ENCODE measurements at regions not wholly inside any gene's neighbourhood (a gene's known extent, or its start where the extent isn't known, plus 50 kb on each side); places are given as distances from the start of the nearest gene placed in this dataset.
"Not testable (repeated sequence)": the region's sequence is repeated elsewhere in the genome, so short reads cannot be mapped to it uniquely, and the experiment has no call there.

DNA sequence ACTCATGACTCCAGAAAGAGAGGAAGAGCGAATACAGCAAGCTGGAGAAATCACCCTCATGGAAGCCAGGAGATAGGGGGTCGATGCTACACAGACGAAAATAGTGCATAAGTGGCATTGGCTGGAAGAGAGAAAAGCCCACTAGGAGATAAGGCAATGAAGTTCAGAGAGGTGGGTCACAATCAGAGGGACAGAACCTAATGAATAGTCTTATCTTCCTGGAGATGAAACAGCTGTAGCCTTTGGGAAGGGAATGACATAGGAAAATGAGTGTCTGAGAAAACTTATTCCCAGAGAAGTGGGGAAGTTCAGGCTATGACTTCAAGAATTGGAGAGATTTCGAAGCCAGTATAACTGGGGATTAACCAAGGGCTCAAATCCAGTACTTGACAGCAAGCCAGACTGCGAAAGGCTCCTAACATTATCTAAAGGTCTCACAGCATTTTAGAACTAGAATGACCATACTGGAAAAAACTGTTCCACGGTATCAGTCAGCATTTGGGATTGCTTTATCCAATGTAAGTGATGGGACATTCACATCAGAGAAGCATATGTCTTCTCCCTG is 211.1 kb downstream of the ZNF365 start:
- no peak for DNase-seq (ENCODE audit: low read depth in 2 of 2)

DNA sequence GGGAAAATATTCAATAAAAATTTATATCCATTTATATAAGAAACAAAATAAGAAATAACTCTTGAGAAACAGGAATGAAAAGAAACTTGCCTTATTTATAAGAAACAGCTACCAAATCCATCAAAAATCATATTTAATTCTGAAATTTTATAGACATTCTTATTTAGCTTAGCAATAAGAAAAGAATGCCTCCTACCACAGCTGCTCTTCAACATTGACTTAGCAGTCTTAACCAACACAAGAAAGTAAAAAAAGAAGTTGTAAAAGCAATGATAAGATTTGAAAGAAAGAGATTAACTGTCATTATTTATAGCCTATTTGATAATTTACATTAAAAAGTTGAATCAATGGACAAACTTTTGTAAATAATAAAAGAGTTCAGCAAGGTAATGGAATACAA is 212.8 kb downstream of the ZNF365 start:
- no peak for DNase-seq (ENCODE audit: low read depth in 2 of 2)

DNA sequence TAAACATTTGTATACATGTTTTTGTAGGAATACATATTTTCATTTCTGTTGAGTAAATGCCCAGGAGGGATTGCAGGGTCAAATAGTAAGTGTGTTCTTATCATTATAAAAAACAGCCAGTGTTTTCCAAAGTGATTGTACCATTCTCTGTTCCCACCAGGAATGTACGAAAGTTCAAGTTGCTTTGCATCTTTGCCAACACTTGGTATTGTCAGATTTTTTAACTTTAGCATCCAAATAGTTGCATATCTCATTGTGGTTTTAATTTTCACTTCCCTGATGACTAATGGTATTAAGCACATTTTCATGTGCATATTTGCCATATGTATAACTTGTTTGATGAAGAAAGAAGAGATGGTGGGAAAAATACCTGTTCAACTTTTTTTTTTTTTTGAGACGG is 213.9 kb downstream of the ZNF365 start:
- no peak for DNase-seq (ENCODE audit: low read depth in 2 of 2)

DNA sequence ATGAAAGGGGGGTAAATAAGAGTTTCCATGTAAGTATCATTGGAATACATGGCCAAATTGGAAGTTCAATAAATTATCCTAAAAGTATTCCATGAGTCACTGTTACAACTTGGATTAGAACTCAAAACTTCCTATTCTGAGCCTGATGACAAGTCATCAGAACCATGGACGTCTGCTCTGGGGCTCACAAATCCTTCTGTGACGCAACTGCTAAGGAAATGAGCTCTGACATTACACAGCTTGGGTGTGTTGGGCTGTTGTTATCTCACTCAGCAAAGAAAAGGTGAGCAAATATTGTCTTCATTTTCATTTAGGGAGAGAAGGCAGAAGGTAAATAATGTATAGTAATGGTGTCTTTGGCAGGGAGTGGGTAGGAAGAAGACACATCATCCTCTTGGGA is 214.8 kb upstream of the ADO start:
- DNase-seq (ENCODE audit: low read depth in 2 of 2) = no peak

DNA sequence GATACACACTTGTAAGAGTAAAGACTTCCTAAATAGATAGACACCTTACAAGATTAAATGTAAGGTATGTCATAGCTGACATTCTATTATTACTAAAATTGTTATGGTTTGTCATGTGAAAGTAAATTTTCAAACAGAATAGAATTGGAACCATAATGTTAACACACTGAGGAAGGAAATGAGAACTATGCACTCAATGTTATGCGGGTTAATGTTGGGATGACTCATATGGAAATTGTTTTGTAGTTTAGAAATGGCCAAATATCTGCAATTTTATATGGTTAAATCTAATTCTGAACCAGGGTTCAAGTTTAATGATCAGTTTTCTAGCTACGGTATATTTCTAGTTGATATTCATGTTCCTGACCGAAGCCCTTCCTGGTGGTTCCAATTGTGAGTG is 214.2 kb upstream of the ADO start:
- no peak for DNase-seq (ENCODE audit: low read depth in 2 of 2)

DNA sequence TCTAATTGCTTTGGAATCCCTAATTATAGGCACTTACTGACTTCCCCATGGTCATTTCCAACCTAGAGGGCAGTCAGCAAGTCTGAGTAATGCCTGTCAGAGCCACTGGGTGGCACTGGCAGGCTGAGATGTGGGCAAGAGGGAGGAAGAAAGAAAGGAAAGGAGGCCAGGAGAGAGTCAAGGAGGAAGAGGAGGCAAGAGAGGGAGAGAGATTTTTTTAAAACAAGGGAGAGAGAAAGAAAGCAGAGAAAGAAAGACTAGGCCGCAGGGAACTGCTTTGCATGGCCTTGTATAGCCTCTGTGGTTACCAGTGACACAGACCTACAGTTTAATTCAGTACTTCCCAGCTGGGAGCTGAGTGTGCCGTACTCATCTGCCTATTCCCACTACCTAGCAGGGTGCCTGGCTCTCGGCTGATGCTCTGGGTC is 210.4 kb upstream of the ADO start:
- DNase-seq (ENCODE audit: low read depth in 2 of 2) = peak; percentile 43 to 44

DNA sequence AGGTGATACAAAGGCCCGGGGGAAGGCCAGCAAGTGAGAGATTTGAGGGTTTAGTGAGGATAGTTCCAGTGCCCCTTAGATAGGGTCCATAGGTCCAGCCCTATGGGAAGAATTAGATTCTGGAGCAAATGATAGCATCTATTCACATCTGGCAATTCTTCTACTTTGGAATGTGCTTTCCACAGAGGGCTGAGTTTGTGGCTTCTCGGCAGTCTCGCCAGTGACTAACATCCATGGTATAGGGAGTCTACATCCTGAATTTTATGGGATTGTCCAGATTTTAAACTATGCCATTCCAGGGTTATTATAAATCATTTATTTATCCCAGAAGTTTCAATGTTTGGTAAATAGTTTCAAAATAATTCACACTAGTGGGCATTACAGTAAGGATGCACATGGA is 207.3 kb upstream of the ADO start:
- no peak for DNase-seq (ENCODE audit: low read depth in 2 of 2)

DNA sequence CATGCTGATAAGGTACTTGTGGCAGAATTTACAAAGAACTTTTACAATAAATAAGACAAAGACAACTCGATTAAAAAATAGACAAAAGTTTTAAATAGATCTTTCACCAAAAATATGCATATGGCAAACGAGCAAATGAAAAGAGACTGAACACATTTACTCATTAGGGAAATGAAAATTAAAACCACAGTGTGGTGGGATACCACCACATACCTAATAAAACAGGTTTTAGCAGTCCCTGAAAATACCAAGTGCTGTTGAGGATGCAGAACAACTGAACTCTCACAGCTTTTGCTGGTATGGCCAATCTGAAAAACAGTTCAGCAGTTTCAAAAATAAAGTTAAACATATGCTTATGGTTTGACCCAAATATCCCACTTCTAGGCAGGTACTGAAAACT is 205.4 kb upstream of the ADO start:
- no peak for DNase-seq (ENCODE audit: low read depth in 2 of 2)

DNA sequence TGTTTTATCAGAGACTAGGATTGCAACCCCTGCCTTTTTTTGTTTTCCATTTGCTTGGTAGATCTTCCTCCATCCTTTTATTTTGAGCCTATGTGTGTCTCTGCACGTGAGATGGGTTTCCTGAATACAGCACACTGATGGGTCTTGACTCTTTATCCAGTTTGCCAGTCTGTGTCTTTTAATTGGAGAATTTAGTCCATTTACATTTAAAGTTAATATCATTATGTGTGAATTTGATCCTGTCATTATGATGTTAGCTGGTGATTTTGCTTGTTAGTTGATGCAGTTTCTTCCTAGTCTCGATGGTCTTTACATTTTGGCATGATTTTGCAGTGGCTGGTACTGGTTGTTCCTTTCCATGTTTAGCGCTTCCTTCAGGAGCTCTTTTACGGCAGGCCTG is 198.0 kb upstream of the ADO start:
- not testable (repeated sequence) for DNase-seq (ENCODE audit: low read depth in 2 of 2)

DNA sequence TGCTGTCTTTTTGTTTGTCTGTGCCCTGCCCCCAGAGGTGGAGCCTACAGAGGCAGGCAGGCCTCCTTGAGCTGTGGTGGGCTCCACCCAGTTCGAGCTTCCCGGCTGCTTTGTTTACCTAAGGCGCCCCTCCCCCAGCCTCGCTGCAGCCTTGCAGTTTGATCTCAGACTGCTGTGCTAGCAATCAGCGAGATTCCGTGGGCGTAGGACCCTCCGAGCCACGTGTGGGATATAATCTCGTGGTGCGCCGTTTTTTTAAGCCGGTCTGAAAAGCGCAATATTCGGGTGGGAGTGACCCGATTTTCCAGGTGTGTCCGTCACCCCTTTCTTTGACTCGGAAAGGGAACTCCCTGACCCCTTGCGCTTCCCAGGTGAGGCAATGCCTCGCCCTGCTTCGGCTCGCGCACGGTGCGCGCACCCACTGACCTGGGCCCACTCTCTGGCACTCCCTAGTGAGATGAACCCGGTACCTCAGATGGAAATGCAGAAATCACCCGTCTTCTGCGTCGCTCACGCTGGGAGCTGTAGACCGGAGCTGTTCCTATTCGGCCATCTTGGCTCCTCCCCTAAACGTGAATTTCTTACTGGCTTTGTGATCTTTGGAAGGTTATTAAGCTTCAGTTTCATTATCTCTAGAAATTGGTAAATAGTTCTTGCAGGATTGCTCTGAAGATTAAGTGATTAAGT is 196.2 kb upstream of the ADO start:
- not testable (repeated sequence) for DNase-seq (ENCODE audit: low read depth in 2 of 2)

DNA sequence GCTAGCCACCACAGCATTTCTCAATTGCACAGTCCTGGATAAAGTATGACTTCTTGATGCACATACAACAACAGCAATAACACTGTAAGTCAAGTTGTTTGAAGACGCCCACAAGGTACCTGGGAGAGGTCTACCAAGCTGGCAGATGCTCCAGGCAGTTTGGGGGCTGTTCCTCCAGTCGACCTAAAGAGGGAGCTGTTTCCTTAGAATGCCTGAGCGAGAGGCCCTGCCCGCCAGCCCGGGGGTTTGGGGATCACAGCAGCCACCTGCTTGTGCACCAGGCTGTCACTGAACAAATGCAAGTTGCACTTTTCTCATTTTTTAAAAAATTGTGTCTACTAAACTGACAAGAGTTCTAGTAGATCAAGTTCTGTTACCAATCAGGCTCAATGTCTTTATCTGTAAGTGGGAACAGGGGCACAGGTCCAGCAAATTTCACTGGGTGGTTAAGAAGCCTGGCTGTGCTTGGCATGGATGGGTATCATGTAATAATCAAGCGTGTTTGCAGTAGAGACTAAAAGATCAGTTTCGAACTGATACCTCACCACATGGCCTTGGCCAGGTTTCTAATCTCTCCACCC is 193.8 kb upstream of the ADO start:
- peak; percentile 62 to 78 for DNase-seq (ENCODE audit: low read depth in 2 of 2)

DNA sequence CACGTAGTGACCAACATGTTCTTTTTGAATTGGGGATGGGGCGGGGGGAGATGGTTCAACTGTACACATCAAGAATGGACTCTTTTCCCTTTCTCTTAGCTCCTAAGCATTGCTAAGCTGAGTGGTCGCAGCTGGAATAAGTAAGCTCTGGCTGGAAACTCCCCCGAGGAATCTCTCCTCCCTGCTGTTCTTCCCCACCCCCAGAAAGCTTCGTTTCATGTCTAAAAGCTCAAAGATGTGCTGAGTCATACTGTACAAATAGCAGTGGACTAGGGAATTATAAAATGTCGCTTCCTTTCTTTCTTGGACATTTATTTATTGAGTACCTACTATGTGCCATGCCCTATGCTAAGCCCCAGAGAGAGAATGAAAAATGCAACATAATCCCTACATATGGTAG is 191.1 kb upstream of the ADO start:
- no peak for DNase-seq (ENCODE audit: low read depth in 2 of 2)

DNA sequence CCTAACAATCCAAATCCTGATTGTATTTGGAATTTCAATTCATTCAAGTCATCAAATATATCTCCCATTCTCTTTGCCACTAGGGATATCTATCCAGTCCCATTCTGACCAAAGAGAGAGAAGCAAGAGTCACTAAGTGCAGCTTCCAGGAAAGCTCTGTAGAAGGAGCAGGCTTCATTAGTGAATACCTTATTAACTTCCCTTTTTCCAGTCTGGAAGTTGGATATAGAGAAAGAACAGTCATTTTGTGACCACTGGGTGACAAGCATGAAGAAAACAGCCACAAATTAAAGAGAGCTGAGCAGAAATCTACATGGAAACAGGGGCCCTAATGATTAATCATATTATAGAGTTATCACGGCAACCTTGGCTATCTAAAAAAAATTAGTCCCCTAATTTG is 190.7 kb upstream of the ADO start:
- no peak for DNase-seq (ENCODE audit: low read depth in 2 of 2)

DNA sequence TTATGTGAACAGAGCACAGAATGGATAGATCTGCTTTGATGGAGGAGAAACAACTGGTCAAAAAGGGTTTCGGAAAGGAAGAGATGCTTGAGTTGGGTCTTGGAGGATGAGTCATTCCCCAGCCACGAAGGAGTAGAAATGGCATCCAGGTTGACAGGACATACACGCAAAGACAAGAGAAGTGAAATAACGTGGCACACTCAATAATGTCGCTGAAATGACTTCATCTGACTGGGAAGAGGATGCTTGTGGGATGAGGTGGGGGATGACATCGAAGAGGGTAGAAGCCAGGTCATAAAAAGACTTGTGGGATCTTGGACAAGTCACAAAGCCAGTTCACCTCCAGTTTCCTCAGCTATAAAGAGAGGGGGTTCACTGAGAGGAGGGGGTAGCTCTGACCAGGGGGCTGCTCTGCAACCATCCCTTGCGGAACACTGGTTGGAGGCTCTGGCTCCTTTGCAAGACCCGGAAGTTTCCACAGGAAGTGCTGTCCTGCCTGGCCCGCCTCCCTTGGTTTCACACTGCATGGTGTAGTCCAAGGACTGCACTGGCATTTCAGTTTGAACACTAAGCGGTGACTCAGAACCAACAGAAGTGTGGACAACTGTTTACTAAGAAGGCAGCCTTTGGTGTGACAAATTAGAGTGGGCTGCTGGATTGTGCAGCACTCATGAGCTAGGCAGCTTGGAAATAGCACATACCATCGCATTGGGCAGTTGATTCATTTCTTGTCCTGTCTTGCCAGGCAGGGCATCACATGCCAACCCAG is 189.9 kb upstream of the ADO start:
- DNase-seq (ENCODE audit: low read depth in 2 of 2) = no peak

DNA sequence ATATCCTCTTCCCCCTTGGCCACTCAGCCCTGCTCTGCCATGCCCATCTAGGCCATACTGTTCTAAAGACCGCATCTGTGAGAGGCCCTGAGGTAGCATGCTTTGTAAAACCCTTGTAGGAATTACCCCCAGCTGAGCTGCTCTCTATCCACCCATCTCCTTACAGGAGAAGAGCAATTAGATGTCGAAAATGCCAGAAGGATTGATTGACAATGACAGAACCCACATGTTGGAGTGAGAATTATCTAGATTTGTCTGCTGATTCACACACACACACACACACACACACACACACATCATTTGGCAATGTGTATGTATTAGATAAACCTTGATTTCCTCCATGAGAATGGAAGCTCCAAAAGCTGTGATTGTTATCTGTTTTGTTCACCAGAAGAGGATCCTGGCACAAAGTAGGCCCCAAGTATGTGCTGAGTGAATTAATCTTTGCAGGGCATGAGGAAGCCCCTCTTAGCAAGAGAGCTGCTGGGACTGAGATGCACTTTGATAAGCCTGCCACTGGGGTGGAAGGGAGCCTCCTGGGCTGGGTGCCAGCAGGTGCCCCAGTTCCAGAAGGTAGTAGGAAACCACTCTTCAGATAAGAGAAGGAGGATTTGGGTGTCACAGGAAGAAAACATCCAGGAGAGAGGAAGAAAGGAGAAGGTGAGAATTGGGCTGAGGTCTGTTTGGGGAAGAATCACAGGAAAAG is 187.5 kb upstream of the ADO start:
- DNase-seq (ENCODE audit: low read depth in 2 of 2) = no peak

DNA sequence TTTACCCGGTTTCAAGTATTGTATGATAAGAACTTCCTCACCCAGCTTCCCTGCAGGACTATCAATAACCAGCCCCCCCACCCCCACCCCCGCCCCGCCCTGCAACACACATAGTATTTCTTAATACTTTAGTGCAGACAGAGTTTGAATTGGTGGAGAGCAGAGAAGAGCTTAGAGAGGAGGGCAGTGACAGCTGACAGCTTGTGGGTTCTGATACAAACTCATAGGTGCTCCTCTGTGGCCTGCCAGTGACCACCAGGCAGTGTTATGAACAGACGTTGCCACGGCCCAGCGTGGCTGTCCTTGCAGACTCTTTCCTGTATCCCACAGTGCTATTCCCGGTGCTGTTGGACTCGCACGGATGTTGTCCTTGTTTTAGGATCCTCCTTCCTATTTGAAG is 186.9 kb upstream of the ADO start:
- no peak for DNase-seq (ENCODE audit: low read depth in 2 of 2)

DNA sequence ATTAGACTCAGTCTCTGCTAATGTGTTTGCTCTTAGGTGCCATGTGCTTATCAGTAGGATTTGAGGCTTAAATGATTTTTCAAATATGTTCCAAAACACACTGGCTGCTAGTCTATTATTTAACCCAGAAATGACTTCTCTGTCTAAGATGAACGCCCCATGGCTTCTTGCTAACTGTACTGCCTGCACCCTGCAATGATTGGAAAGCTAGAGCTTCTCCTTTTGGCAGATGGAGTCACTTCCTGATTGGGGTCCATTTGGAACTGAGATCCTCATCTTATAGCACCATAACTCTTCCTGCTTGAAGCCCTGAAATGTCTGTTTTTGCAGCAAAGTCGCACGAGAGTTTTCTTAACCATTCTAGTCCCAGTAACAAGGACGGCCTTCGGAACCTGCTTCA is 186.5 kb upstream of the ADO start:
- DNase-seq (ENCODE audit: low read depth in 2 of 2) = no peak

DNA sequence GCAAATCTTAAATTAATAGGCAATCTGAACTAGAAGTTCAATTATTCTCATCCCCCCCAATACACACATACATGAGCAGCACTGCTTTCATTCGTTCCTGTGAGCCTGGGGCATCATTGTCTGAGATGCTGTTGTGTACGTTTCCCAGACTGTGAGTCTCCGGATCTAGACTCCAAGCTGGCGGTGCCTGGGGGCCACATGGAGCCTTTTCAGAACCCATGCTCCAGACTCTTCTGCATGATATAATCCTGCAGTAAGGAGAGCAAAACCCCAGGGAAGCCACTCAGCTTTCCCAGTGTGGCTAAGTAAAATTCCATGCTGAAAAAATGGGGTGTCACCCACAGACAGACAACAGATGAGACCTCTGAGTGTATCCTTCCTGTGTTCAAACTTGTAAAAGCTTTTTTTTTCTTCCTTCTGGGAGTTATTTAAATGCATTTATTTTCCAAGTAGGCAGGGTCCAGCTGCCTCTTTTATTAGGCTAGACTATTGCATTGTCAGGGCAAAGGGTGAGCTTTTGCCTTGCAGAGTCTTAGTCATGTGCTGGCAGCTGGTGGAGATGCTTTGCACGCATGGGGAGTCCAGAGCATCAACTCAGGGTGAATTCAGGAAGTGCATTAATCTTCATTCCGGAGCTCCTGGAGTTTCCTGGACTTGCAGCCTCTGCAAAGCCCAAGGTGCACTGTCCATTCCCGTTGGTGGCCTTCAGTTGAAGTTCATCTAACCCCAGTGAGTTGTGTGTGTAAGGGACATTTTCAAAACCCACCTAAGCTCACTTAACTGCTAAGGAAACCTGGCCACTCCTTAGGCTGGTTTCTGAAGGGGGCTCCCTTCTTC is 185.7 kb upstream of the ADO start:
- no peak for DNase-seq (ENCODE audit: low read depth in 2 of 2)

DNA sequence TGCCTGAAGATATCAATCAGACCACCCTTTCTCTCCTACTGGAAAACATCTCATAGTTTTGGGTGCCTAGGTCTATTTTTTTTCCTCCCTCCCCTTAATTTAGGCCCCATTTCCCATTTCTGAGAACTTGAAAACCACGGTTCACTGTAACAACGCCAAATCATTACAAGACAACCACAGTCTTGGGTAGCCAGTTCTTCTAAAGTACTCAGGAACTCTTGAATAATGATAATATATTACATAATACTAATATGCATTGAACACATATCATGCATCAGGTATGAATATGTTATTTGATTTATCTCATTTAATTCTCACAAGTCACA is 185.1 kb upstream of the ADO start:
- no peak for DNase-seq (ENCODE audit: low read depth in 2 of 2)

DNA sequence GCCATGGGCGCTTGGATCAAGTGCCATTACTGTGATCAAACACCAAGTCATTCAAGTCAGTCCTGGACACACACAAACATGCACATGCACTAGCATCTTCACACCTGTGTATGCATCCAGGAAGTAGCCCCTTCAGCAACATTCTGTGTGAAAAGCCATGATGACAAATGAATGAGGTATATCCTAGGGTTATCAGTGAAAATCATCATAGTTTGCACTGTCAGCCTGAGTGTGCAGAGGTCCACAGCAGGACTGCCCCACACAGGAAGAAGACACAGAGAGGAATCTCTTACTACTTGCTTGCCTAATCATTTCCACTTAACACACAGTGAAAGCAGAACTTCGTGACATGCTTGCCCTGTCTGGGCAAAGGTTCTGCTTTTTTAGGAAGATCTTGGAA is 184.0 kb upstream of the ADO start:
- no peak for DNase-seq (ENCODE audit: low read depth in 2 of 2)

DNA sequence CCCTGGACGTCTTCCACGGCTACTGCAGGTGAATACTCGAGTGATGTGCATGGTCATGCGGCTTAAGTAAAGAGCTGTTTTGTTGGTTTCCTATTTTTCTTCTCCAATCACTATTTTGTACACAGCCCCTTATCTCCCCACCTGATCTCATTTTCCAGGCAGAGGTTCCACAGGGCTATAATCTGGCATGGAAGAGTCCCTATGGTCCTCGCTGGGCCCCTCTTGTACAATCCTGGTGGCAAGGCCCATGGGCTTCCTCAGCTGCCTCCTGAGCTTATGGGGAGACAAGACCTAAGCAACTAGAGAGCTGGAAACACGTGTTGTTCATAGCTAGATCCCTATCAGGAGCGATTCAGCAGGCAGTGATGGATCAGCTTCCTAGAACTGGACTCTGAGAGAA is 181.3 kb upstream of the ADO start:
- no peak for DNase-seq (ENCODE audit: low read depth in 2 of 2)

DNA sequence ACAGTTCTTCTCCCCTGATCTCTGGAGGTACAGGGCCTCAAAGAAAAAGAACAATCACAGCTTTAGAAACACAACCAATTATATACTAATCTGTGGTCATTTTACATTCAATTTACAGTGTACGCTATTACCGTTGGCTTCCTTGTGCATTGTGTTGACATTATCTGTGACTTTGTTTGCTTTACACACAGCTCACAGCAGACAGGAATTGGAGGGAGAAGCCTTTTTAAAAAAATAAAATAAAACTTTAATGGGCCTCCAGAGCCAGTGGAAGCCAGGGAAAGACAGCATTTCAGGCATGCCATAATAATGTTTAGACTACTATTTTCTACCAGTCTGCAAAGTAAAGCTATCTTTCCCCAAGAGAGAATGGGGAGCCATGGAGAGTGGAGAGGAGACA is 179.0 kb upstream of the ADO start:
- DNase-seq (ENCODE audit: low read depth in 2 of 2) = no peak

Data from stimulated activated CD4-positive, alpha-beta T cell treated with anti-CD3 and anti-CD28 coated beads, Interleukin-1b, Interleukin-23, amount 100 ng/mL, for 4 hours (primary cell).